ENCODE measurements at regions not wholly inside any gene's neighbourhood (a gene's known extent, or its start where the extent isn't known, plus 50 kb on each side); places are given as distances from the start of the nearest gene placed in this dataset.

GRCh38 chr1:80023358-80023757 lies 1016.8 kb upstream of the ADGRL4 start:
- Histone ChIP-seq H3K27ac (no peak overlapping the region), H3K27me3 (no peaks in the 10 kb centered on the region), H3K4me1 (no peaks in the 10 kb centered on the region), H3K36me3 (no peaks in the 10 kb centered on the region), H3K9me3 (replicated peaks) (no peaks in the 10 kb centered on the region), H3K4me3 (no peak overlapping the region)
- no peak for DNase-seq

- H3K4me3 ChIP-seq = no peak overlapping the region
- no peaks in the 10 kb centered on the region for H3K9me3 ChIP-seq (replicated peaks)
- no peaks in the 10 kb centered on the region for H3K36me3 ChIP-seq
- H3K27ac ChIP-seq = no peak overlapping the region
- no peak for DNase-seq
- H3K27me3 ChIP-seq = no peaks in the 10 kb centered on the region
- no peaks in the 10 kb centered on the region for H3K4me1 ChIP-seq
Measured at GRCh38 chr1:80021891-80022290, 1015.4 kb upstream of the ADGRL4 start.

DNA sequence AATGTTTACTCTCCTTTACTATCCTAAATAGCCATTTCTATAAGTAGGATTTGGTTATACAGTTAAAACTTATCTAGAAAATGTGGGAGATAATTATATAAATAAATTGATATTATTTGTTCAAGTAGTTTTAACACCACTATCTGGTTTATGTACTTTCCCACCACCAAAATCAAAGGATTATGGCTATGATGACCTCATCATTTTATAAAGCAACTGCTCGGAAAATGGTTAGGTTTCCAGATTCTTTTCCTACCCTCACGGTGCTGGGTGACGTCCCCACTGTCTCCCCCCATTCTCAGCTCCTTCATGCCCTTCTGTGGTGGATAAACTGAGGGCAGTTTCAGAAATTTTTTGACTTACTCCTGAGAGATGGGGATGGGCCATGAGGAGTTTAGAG lies 1011.8 kb upstream of the ADGRL4 start:
- H3K27ac ChIP-seq = no peak overlapping the region
- no peaks in the 10 kb centered on the region for H3K36me3 ChIP-seq
- no peak for DNase-seq
- H3K4me3 ChIP-seq = no peak overlapping the region
- no peaks in the 10 kb centered on the region for H3K4me1 ChIP-seq
- H3K9me3 ChIP-seq (replicated peaks) = no peaks in the 10 kb centered on the region
- no peaks in the 10 kb centered on the region for H3K27me3 ChIP-seq

DNA sequence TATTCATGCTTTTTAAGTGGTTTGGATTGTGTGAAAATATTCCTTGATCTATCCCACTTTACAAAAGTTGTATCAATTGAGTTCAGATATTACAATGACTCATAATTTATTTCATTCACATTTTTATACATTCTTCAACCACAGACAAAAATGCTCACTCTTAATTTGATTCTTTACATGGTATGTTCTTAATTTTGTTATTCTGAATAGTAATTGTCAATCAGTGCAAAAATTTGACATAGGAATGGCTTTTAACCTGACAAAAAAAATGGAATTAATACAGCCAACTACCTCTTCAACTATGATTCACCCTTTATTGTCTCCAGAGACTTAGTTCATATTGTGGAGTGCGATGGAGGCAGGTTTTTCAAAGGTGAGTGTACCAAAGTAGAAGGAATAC lies 1002.4 kb upstream of the ADGRL4 start:
- no peaks in the 10 kb centered on the region for H3K4me1 ChIP-seq
- no peaks in the 10 kb centered on the region for H3K36me3 ChIP-seq

DNA sequence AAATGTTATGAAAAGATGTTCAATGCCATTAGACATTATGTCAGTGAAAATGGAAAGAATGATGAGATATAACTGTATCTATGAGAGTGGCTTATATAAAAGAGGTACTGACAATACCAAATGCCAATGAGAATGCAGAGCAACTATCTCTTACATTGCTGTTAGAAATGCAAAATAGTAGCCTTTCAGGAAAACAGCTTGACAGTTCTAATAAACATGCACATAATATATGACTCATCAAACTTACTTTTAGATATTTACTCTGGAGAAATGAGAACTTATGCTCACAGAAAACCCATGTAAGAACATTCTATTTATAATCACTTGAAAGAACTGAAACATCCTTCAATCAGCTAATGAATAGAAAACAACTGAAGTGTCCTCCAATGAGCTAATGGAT lies 996.7 kb upstream of the ADGRL4 start:
- Histone ChIP-seq H3K4me1 (no peaks in the 10 kb centered on the region), H3K27ac (no peak overlapping the region), H3K27me3 (no peaks in the 10 kb centered on the region), H3K4me3 (no peak overlapping the region), H3K9me3 (replicated peaks) (no peaks in the 10 kb centered on the region), H3K36me3 (no peaks in the 10 kb centered on the region)
- DNase-seq = no peak

More for the DNA sequence above, 1002.4 kb upstream of the ADGRL4 start:
- Histone ChIP-seq H3K9me3 (replicated peaks) (no peaks in the 10 kb centered on the region), H3K27ac (no peak overlapping the region), H3K4me3 (no peak overlapping the region), H3K27me3 (no peaks in the 10 kb centered on the region)
- DNase-seq = no peak

DNA sequence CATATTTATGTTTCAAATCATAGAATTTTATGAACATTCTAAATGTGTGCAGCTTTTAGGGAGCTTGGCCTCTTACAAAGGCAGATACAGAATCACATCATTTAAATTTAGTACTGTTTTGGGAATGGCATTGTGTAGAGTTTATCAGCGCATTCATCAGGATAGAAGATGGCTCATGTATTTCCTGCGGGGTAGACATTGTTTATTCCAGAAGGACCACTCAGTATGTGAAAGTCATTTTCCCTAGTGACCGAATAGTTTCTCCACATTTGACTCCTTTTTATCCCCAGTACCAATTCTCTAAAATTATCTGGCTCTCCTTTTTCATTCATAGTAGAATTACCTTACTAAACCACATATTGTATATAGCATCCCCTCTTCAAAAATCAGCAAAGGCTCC lies 981.9 kb upstream of the ADGRL4 start:
- Histone ChIP-seq H3K36me3 (no peaks in the 10 kb centered on the region), H3K9me3 (replicated peaks) (no peaks in the 10 kb centered on the region), H3K27ac (no peak overlapping the region), H3K4me3 (no peak overlapping the region), H3K4me1 (no peaks in the 10 kb centered on the region), H3K27me3 (no peaks in the 10 kb centered on the region)
- no peak for DNase-seq

DNA sequence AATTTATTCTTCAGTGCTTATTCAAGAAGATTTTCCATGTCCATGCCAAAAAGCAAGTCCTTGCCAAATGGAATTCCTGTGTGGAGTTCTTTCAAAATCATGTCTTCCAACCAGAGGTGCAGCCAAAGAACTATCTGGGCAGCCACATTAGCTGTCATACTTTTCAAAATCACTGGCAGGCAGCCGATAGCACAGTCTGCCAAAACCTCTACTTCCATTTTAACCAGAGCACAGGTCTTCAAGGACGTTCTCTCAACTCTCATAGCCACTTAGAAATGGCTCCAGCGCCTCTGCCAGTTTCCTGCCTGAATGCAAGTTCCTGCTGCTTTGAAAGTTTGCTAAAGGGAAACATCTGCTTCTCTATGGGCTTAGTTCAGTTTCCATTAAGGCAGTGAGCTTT lies 975.7 kb upstream of the ADGRL4 start:
- Histone ChIP-seq H3K9me3 (replicated peaks) (no peaks in the 10 kb centered on the region), H3K27me3 (no peaks in the 10 kb centered on the region), H3K36me3 (no peaks in the 10 kb centered on the region), H3K27ac (no peak overlapping the region), H3K4me3 (no peak overlapping the region), H3K4me1 (no peaks in the 10 kb centered on the region)
- no peak for DNase-seq

DNA sequence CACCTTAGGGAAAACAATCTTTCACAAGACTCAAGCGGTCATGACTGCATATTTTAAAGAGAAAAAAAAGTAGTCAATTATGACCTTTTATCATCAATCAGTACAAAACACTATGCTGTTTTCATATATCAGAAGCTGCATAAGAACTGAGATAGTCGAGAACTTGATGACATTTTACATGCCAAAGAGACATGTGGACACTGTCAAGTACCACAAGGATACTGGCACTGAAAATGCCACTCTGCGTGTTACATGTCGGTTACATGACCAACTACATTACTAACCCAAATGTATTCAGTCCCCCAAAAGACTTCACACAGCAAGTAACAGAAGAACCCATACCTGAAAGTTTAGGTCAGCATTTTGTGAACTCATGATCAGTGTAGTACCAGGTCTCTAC lies 975.0 kb upstream of the ADGRL4 start:
- no peak for DNase-seq
- no peaks in the 10 kb centered on the region for H3K36me3 ChIP-seq
- H3K4me1 ChIP-seq = no peaks in the 10 kb centered on the region
- no peaks in the 10 kb centered on the region for H3K9me3 ChIP-seq (replicated peaks)
- H3K27ac ChIP-seq = no peak overlapping the region
- H3K27me3 ChIP-seq = no peaks in the 10 kb centered on the region
- H3K4me3 ChIP-seq = no peak overlapping the region

DNA sequence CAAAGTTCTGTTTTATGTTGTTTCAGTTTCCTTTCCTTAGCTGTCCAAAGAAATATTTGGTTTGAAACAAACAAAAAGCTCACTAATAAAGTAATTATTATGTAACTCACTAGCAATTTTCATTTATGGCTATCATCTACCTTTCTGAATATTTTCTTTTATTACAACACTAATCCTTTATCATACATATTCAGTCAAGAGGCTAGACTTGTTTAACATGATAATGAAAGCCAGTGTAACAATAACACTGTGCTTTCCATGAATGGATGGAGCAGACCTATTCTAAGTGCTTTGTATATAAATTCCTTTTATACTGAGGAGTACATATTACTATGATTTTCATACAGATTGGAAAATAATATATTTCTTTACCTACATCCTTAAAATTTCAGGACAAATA lies 972.8 kb upstream of the ADGRL4 start:
- Histone ChIP-seq H3K4me3 (no peak overlapping the region), H3K9me3 (replicated peaks) (no peaks in the 10 kb centered on the region), H3K36me3 (no peaks in the 10 kb centered on the region), H3K27me3 (no peaks in the 10 kb centered on the region), H3K27ac (no peak overlapping the region), H3K4me1 (no peaks in the 10 kb centered on the region)
- no peak for DNase-seq

DNA sequence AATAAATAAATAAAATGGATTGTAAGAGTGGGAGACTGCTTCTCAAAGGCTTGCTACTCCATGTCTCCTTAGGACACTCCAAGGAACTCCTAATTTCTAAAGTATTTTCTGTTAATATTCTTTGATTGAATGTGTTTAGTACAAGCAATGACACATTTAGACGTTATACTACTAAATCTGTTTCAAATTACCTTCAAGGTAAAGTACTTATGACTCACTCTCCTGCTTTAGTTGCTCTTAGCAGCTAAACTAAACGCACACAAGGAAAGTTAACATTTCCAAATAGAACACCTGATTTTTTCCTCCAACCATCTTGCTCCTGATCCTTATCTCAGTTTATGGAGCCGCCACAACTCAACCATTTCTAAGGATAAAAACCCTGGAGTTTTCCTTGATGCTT lies 969.8 kb upstream of the ADGRL4 start:
- H3K27me3 ChIP-seq = no peaks in the 10 kb centered on the region
- no peak overlapping the region for H3K27ac ChIP-seq
- DNase-seq = no peak
- H3K4me3 ChIP-seq = no peak overlapping the region
- H3K36me3 ChIP-seq = no peaks in the 10 kb centered on the region
- H3K4me1 ChIP-seq = no peaks in the 10 kb centered on the region
- H3K9me3 ChIP-seq (replicated peaks) = no peaks in the 10 kb centered on the region

DNA sequence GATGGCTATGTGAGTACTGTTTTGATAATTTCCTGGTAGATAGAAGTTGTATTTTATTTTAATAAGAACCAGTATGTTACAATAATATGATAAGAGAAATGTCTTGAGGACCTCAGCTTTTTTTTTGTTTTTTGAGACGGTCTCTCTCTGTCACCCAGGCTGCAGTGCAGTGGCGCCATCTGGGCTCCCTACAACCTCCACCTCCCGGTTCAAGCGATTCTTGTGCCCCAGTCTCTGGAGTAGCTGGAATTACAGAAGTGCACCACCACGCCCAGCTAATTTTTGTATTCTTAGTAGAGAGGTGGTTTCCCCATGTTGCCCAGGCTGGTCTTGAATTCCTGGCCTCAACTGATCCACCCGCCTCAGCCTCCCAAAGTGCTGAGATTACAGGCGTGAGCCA lies 968.1 kb upstream of the ADGRL4 start:
- Histone ChIP-seq H3K4me1 (no peaks in the 10 kb centered on the region), H3K36me3 (no peaks in the 10 kb centered on the region), H3K4me3 (no peak overlapping the region), H3K9me3 (replicated peaks) (no peaks in the 10 kb centered on the region), H3K27ac (no peak overlapping the region), H3K27me3 (no peaks in the 10 kb centered on the region)
- no peak for DNase-seq

DNA sequence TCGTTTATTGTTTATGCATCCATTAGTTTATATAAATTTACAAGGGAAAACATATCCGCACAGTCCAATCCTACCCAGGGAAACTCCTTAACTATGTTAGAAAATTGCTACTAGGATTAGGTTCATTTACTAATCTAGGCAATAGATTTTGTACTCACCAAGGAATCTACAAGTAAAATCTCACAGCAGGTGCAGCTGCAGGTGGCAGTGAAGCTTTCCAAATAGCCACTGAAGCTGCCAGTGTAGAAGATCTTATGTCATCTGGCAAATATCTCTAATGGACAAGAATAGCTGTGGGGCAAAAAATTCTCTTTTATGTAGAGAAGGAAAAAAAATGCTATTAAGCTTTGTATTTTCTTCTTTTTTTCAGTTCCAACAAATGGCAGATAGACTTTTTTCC lies 963.4 kb upstream of the ADGRL4 start:
- peak in 1 of 2 experiments; percentile 31 for DNase-seq
- H3K4me1 ChIP-seq = no peaks in the 10 kb centered on the region
- no peak overlapping the region for H3K4me3 ChIP-seq

GRCh38 chr1:79966438-79966837 lies 959.9 kb upstream of the ADGRL4 start:
- Histone ChIP-seq H3K4me1 (no peaks in the 10 kb centered on the region), H3K27me3 (no peaks in the 10 kb centered on the region), H3K27ac (no peak overlapping the region), H3K4me3 (no peak overlapping the region), H3K36me3 (no peaks in the 10 kb centered on the region), H3K9me3 (replicated peaks) (no peaks in the 10 kb centered on the region)
- DNase-seq = no peak

More for the DNA sequence above, 963.4 kb upstream of the ADGRL4 start:
- H3K27ac ChIP-seq = no peak overlapping the region
- H3K36me3 ChIP-seq = no peaks in the 10 kb centered on the region
- H3K27me3 ChIP-seq = no peaks in the 10 kb centered on the region
- no peaks in the 10 kb centered on the region for H3K9me3 ChIP-seq (replicated peaks)

DNA sequence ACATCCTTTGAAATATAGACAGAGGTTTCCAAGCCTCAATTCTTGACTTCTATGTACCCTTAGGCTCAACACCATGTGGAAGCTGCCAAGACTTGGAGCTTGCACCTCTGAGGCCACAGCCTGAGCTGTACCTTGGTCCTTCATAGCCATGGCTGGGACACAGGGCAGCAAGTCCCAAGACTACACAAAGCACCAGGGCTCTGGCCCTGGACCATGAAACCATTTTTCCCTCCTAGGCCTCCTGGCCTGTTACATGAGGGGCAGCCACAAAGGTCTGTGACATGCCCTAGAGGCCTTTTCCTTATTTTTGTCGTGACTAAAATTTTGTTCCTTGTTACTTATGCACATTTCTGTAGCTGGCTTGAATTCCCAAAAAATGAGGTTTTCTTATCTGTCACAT lies 953.1 kb upstream of the ADGRL4 start:
- Histone ChIP-seq H3K36me3 (no peaks in the 10 kb centered on the region), H3K27me3 (no peaks in the 10 kb centered on the region), H3K27ac (no peak overlapping the region), H3K9me3 (replicated peaks) (no peaks in the 10 kb centered on the region), H3K4me1 (no peaks in the 10 kb centered on the region), H3K4me3 (no peak overlapping the region)
- DNase-seq = no peak

GRCh38 chr1:79955966-79956365 lies 949.4 kb upstream of the ADGRL4 start:
- H3K4me1 ChIP-seq = no peaks in the 10 kb centered on the region
- no peaks in the 10 kb centered on the region for H3K27me3 ChIP-seq
- H3K27ac ChIP-seq = no peak overlapping the region
- no peak for DNase-seq
- no peak overlapping the region for H3K4me3 ChIP-seq
- 0 out of 2 replicates have a peak, but pooled peaks cover 3% of the 10 kb centered on the region for H3K9me3 ChIP-seq (replicated peaks)
- no peaks in the 10 kb centered on the region for H3K36me3 ChIP-seq

- Histone ChIP-seq H3K36me3 (no peaks in the 10 kb centered on the region), H3K27me3 (no peaks in the 10 kb centered on the region), H3K27ac (no peak overlapping the region), H3K4me3 (no peak overlapping the region), H3K9me3 (replicated peaks) (0 out of 2 replicates have a peak, but pooled peaks cover 3% of the 10 kb centered on the region), H3K4me1 (no peaks in the 10 kb centered on the region)
- no peak for DNase-seq
Measured at GRCh38 chr1:79950511-79950910, 944.0 kb upstream of the ADGRL4 start.

GRCh38 chr1:79945391-79945790 lies 938.9 kb upstream of the ADGRL4 start:
- Histone ChIP-seq H3K9me3 (replicated peaks) (no peaks in the 10 kb centered on the region), H3K27me3 (no peaks in the 10 kb centered on the region), H3K27ac (no peak overlapping the region), H3K36me3 (no peaks in the 10 kb centered on the region), H3K4me1 (no peaks in the 10 kb centered on the region), H3K4me3 (no peak overlapping the region)
- no peak for DNase-seq
